CD4-positive, alpha-beta T cell treated with Interleukin-6 for 4 hours (primary cell): ENCODE measurements at regions not wholly inside any gene's neighbourhood (a gene's known extent, or its start where the extent isn't known, plus 50 kb on each side); places are given as distances from the start of the nearest gene placed in this dataset.

Experiments
- DNase-seq: peaks from one replicate; pipeline ENCODE4 v3.0.0-alpha.2; 2020; ENCODE audit warnings: mixed read lengths

DNA sequence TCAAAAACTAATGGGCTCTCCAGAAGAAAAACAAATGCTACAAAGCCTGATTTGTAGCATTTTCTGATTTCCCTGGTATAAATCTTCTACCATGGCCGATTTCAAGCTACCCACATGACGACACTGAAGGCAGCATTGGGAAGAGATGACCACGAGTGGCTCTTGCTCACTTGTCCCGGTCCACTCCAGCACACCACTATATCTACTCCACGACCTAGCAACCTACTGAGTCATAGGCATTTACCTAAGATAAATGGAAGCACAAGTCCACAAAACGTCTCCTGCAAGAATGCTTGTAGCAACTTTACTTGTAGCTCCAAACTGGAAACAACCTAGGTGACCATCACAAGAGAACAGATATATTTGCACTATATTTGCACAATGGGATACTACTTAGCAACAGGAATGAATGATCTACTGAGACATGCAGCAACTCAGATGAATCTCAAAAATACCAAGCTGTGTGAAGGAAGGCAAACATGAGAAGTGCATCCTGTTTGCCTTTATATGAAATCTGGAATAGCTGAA, 60.8 kb upstream of the HES1 start:
- no peak for DNase-seq

GRCh38 chr3:194075802-194076460, 60.0 kb upstream of the HES1 start:
- no peak for DNase-seq

GRCh38 chr3:194076475-194076874, 59.5 kb upstream of the HES1 start:
- DNase-seq, result no peak

- no peak for DNase-seq
Measured at GRCh38 chr3:194077602-194078001, 58.3 kb upstream of the HES1 start.

GRCh38 chr3:194078045-194078821, 57.7 kb upstream of the HES1 start:
- DNase-seq, result no peak

DNA sequence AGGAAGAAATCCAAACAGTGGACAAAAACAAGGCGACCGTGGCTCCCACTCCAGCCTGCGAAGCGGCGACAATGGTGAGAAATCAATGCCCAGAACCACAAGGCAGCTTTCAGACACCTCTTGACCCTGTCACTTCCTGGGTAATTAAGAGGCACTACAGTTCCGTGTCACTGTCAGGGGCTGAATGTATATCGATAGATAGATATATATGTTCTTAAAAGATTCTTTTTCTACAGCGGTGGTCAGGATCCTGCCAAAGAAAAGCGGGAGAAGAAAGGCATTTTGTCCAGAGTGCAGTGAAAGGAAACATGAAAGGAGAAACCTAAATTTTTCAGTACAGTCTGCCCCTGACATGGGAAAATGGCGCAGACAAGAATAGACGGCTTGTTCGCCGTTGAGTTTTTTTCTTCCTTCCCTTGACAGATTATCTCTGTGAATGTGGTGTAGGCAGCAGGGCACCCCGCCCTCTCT, 56.2 kb upstream of the HES1 start:
- DNase-seq, result no peak

DNA sequence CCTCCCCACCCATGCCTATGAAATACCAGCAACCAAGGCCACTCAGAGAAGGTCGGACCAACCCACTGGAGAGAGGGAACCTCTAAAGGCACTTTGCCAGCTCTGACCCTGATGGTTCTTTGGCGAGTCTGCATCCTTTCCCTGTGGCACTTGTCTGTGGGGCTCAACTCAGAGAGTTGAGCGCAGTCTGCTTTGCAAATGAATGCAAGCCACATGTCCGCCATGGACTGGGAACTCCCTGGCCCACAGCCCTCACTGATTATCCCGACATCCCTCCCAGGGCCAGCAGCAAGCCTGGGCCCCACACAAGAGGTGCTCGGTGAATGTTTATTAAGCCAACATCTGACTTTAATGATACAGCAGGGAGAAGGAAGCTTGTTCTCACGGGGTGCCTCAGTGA, 55.5 kb upstream of the HES1 start:
- no peak for DNase-seq

DNA sequence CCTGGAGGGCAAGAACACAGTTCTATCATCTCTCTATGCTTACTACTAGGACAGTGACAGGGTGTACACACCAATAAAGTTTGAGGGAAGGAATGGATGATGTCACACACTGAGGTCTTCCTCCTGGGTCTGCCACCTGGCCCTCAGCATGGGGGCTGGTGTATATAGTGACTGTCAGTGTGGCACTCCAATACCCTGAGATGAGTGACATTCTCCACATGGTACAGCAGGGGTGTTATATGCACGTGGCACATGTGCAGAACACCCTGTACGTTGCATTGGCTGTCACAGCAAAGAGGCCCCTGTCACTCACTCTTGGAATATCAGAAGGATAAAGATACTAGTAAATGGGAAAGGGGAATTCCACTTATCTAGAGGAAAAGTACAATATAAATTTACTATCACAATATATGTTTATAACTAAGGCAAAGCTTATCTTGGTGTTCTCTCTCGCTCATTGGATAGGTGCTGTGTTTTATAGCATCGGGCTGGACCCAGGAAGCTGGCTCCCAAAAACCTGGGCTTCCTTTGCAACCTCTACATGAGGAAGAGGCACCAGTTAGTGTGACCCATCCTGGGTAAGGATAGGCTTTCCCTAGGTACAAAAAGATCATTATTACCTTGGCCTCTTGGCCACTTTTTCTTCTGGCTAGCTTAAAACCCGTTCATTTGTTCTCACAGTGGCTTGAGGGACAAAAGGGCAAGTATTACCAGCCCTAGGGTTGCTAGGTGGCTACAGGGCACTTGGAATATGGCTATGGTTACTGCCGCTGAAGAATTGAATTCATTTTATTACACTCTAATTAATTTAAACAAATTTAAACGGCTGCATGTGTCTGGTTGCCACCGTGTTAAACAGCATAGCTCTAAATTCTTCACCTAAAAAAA, 54.8 kb upstream of the HES1 start:
- no peak for DNase-seq

DNA sequence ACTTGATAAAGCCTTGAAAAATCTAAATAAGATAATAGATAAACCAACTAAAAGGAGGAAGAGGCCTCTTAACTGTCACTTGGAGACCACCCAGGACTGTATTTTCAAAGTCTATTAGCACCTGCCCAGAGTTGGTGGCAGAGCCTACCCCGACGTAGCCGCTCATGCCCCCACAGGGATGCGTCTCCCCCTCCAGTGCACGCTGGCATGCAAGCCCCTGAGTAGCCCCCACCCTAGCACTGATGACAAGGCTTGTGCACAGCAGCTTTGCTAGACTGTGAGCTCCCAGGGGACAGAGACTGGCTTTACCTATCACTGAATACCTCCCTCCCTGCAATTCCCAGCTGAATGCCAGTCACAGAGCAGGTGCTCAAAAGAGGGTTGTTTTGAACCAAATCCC, 54.1 kb upstream of the HES1 start:
- DNase-seq, result no peak

GRCh38 chr3:194082743-194083636, 53.0 kb upstream of the HES1 start:
- DNase-seq, result no peak

GRCh38 chr3:194083637-194084224, 52.2 kb upstream of the HES1 start:
- DNase-seq, result no peak

GRCh38 chr3:194084284-194084683, 51.7 kb upstream of the HES1 start:
- DNase-seq, result no peak
